DMS153 (cell line): ENCODE measurements at regions not wholly inside any gene's neighbourhood (a gene's known extent, or its start where the extent isn't known, plus 50 kb on each side); places are given as distances from the start of the nearest gene placed in this dataset.
"Not testable (repeated sequence)": the region's sequence is repeated elsewhere in the genome, so short reads cannot be mapped to it uniquely, and the experiment has no call there.

Experiments
- DNase-seq: peaks from one replicate; lab custom pipeline; 2025; lab: John Stamatoyannopoulos, UW

DNA sequence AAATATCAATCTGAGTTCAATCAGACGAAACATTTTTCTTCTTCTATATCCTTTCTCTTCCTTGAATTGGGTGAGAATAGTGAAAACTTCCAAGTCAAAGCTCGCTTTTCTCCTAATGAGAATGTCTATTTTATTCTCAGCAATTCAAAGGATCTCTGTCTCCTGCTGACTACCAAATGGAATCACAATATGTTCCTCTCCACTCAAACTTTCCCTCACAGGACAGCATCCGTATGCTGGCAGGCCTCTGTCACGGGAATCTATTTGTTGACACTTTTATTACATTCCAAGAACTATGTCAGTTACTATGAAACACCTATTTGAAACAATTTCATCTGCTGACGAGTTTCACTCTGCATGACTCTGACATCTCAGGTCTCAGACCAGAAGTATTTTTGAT is 1196.6 kb downstream of the CDH11 start:
- DNase-seq: no peak

DNA sequence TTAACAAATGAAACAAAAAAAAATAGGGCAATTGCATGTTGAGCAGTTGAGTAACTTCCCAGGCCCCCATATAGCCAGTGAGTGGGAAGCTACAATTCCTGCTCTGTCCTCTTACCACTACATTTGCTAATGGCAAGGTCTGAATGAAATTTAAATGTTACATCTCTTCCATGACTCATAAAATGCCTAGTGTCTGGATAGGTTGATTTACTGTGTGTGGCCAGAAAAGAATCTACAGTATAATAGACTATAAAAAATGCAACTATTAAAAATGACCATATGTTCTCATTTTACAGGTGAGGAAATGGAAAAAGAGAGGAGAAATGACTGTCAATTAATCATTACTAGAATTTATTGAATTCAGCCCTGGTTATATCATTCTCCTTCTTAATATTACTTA is 1199.3 kb downstream of the CDH11 start:
- DNase-seq: no peak

DNA sequence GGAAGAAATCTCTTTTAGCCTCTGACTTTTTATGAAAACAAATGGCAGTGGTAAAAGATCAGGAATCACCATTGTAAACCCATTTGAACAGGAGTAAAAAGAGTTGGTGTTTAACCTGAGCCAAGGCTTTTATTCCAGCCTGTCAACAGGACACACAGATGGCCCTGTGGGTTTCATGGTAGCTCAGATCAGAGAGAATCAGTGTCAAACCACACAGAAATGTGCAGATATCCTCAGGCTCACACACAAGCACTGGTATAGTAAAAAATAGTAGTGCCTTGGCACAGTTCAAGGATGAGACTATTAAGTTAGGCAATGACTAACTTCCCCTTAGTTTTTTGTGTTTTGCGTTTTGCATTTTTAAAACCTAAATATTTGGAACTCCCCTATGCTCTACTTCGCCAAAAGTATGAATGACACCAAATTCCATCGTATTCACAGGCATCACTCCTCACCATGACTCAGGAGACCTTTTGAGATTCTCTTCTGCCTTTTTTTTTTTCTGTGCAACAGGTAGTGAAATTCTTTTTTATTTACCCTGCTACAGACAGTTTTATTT is 1200.0 kb downstream of the CDH11 start:
- DNase-seq: no peak

DNA sequence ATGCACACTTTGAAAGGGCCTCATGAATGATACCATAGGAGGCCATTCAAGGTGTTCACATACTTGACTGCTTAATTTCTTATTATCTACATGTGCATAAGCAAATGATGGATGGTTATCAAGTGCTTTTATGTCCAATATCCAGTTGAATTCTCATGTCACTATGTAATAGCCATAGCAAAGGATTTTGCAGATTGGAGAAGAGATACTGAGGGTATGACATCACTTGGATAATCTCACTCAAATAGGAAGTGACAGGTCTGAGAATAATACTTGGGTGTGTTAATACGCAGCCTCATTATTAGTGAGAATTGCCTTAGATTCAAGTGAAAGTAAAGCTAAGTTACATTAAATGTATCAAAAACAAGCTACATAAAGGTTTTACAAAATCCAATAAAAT is 1208.6 kb downstream of the CDH11 start:
- DNase-seq: no peak

DNA sequence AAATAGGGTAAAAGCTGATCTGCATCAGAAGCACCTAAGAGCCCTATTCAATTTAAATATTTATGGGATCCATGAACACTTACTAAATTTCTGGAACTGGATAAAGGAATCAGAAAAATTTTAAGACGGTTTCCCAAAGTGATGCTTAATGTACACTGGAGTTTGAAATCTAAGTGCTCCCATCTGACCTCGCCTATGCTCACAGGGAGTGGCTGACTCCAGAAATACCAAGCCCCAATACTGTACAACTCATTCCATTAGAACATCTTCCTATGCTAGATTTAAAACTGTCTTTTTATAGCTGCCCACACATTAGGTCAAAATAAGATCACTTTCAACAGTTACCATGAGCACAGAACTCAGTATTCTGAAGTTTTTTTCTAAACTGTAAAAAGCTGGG is 1214.6 kb downstream of the CDH11 start:
- DNase-seq: no peak

DNA sequence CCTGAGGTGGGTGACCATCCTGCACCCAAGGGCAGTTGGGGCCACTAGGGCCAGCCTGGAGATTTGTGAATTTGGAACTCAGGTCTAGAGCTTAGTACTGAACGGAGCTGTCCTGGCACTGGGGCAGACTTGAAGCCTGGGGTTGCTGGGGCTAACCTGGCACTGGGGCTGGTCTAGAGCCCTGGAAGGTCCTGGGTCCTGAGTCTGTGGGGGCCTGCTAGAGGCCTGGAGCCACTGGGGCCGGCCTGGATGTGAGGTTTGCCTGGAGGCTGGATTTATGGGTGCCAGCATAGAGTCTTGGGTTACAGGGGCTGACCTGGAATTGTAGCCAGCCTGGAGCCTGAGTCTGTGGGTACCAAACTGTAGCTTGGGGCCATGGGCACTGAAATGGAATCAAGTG is 1216.9 kb downstream of the CDH11 start:
- no peak for DNase-seq

DNA sequence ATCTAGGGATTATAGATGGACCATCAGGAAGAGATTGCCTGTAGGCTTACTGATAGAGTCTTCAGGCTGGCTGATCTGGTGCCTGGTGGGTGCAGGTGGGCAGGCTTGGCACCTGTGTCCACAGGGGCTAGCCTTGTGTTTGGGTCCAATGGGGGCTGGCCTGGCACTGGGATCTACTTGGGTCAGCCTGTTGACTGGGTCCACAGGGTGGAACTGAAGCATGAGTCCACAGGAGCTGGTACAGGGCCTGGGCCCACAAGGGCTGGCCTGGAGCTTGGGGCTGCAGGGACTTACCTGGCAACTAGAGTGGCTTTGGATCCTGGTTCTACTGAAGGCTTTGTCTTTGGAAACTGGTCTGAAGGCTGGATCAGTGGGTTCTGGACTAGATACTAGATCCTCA is 1217.7 kb downstream of the CDH11 start:
- DNase-seq: no peak

DNA sequence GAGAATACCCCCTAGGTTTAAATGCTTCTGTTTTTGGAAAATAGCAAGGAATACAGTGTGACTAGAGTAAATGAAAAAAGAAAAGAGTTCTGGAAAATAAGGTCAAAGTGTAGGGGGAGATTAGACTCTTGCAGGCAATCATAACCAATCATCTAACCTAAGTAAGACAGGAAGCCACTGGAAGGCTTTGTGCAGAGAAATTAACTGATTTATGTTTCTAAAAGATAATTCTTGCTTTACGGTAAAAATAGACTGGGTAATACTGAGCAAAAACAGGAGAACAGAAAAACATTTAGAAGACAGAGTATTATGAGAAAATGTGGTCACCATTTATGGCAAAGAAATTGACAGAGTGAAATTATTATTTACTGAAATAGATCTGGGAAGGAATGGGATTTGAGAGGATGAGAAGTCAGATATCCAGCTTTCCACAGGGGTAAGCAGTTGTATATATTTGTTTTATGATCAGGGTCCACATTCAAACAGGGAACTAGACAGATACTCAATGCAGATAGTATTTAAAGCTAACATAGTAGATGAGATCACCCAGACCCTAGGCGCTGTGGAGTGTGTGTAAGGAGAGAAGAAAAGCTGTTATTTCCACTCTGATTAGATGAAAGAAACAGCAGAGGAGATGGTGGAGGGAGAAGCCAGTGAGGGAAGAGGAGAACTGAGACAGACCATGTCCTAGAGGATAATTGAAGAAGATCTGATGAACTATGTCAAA is 1225.3 kb downstream of the CDH11 start:
- DNase-seq: no peak

DNA sequence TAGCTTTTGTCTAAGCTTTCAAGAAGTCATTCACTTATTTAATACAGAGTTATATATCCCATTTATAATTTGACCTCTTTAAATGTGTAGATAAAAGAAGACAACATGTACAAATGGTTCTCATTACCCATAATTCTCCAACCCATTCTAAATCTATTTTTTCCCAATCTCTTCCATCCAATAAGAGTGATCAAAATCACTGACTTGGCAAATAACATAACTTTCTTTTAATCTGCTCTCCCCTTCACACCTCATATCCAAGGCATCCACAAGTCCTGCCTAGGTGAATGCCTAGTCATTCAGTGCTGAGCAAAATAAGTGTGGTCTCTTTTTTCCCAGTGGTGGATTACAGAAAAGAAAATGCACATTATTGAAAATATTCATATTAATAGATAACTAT is 1231.1 kb downstream of the CDH11 start:
- DNase-seq: no peak

DNA sequence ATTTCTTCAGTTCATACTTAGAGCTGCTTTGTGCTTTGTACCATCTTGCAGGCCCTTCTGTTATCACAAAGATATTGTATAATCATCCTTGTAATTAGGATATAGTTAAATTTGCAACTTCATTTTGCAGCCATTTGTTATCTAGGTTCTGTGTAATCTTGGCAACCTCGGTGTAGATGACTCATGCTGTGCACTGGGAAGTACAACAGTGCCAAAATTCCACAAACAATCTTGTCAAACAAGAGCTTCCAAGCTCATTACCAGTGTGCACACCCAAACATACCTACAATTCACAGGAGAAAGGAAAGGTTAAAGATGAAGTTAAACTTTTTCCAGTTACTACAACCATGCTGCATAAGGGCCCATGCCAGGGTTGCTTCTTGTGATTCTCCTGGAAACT is 1231.8 kb downstream of the CDH11 start:
- DNase-seq: no peak

DNA sequence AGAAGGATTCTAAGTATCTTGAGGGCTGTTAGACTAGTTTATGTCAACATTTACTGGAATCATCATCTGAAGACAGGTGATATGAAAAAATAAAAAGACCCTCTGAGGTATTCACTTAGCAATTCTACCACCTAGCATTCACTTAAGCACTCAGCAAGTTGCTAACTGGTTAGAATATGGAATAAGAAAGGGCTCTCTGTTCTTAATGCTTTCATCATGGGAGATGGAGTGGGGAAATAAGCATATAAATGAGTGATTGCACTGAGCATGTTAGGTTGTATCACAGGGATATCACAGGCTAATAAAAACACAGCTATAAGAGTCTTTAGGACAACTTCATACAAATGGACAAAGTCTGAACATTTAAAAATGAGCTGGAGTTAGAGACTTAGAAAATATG is 1238.8 kb downstream of the CDH11 start:
- no peak for DNase-seq

DNA sequence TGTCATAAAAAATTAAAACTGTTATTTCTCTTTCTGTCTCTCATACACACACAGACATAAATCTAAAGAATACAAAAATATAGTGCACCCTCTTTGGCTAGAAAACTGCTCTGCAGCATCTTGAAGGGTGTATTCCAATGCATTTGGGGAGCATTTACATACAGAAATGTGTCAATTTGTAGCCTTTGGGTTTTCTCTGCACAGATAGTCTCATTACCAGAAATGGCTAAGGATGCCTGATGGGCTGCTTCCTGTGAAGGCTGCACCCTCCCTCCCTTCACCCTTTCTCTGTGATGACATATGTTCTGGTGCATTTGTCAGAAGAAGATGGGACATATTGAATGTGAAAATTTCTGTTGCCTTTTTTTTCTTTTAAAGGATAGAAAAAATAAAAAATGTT is 1239.3 kb downstream of the CDH11 start:
- no peak for DNase-seq

DNA sequence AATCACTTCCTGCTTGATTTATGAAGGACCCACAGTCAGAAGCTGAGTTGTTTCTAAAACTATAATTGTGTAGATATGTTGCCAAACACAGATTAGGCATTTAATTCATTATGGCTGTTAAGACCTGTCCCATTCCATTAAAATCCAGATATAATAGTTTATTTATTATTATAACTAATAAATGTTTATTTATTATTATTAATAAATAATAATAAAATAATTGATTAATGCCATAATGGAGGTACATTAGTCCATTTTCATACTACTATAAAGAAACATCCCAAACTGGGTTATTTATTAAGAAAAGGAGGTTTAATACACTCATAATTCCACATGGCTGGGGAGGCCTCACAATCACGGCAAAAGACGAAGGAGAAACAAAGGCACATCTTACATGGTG is 1240.9 kb downstream of the CDH11 start:
- no peak for DNase-seq

DNA sequence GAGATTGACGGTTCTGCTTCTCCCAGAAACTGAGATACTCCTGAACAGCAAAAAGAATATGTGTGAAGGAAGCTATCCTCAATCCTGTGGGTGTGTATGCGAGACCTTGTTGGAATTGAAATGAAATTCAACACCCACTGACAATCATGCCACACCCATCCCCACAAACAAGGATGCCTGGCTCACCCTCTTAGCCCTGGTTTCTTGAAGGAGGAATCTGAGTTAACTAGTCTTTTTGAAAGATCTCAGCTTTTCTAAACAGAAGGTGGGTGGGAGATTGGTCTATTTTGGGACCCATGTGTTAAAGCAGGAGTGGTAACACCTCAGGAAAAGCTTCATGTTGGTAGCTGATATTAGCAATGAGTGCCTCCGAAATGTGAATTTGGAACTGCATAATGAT is 1244.5 kb downstream of the CDH11 start:
- no peak for DNase-seq

DNA sequence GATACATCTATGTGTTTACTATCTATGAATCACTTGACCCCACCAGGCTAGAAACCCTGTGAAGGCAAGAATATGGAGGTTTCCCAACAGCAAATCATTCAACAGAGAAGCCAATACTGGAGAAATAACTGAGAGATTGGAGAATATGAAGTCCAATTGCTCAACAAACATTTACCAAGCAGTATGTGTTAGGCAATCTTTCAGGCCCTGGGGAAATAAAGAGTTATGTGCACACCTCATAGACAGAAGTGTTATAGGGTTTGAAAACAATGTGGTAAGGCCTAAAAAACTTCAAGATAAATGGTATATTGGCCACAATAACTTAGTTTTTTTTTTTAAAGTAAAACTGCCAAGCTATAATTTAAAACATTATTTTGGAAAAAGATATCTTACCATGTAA is 1245.8 kb downstream of the CDH11 start:
- no peak for DNase-seq

DNA sequence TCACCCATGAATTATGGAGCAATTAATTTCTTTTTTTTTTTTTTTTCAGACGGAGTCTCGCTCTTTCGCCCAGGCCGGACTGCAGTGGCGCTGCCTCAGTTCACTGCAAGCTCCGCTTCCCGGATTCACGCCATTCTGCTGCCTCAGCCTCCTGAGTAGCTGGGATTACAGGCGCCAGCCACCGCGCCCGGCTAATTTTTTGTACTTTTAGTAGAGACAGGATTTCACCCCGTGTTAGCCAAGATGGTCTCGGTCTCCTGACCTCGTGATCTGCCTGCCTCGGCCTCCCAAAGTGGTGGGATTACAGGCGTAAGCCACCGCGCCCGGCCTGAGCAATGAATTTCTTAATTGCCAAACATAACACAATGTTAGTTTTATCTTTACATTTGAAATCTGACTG is 1261.2 kb downstream of the CDH11 start:
- not testable (repeated sequence) for DNase-seq

DNA sequence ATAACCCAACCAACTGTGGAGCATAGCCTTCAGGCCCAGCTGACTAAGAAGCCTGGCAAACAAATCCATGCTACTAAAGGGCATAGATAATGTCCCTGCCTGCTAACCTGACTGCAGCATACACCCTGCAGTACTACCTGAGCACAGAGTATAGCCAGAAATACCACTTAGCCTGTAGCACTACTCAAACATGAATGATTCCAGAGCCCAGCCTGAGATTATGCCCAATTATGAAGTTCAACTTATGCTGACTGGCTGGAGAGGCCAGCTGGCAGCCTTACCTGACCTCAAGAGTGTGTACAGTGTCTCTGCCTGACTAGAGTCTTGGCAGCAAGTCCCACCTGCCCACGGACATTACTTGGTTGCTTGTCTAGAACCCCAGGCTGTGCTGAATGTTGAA is 1265.3 kb downstream of the CDH11 start:
- no peak for DNase-seq

DNA sequence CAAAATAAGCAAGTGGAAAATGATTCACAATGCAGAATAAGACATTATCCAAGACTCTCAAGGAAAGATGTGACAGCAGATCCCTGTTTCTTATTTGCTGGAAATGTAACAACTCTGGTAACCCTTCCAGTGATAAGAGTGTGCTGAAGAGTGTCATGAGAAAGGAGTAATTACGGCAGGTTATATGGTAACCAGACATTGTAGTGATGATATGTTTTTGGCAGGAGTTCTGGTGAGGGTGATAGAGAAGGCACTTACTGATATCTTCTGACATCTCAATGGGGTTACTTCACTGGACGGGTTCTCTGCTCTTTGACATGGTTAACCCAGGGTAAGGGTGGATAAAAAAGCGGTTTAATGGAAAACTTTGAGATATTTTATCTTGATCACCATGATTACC is 1270.9 kb downstream of the CDH11 start:
- DNase-seq: no peak

DNA sequence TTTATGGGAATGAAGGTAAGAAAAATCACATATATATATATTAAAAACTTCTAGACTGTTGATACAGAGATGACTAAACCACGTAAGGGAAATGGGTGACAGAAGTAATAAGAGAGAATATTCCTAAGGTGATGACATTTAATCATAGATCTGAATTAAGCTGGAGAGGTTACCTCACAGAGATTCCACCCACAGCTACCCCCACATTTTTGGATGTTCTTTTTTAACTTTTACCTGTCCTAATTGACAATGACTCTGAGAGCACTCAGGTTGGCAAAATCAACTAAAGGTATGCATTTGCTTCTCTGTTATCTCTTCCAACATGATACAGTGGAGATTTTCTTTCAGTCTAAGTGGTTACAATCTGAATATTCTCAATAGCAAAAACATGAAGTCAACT is 1280.6 kb downstream of the CDH11 start:
- no peak for DNase-seq

DNA sequence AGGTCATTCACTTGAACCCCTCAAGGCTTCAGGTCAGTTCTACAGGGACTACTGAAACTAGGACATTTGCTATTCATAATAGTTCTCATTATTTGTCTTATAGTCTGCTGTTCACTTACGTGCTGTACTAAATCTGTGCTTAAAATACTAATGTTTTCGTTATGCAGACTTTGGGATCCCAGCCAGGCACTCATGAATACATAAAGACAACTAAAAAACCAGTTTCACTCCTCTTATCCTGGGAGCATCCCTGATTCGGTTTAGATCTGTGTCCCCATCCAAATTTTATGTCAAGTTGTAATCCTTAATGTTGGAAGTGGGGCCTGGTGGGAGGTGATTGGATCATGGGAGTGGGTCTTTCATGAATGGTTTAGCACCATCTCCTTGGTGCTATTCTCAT is 1291.8 kb downstream of the CDH11 start:
- no peak for DNase-seq

DNA sequence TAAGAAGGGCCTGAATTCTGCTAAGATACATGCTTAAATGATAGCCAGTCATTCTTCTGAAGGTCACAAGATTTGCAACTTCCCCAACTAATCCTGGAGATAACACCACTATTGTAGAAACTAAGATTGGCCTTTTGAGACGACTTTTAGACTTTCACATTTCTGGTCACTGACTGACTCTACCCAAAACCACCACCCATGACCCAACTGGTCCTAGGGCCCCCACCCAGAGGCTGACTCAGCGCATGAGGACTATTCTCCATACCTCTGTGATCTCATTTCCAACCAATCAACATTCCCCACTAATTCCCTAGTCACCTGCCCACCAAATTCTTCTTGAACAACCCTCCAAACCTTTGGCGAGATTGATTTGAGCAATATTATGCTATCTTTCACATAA is 1299.0 kb downstream of the CDH11 start:
- DNase-seq: no peak

DNA sequence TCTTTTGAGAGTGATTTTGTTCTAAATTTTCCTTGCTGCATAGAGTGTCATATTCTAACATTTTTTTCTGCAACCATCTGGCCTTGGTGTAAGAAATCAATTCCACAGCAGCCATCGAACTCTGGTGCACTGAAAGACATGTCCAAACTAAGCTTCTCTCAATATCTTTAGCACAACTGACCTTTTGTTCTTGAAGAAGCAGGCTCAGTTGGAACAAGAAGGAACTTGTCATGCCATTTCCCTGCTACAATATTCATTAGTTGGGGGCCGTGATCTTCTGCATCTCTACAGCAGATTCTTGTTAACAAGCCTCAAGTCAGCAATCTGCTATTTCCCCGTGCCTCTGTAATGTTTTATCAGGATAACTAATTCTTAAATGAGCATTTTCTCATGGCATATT is 1305.6 kb downstream of the CDH11 start:
- no peak for DNase-seq

DNA sequence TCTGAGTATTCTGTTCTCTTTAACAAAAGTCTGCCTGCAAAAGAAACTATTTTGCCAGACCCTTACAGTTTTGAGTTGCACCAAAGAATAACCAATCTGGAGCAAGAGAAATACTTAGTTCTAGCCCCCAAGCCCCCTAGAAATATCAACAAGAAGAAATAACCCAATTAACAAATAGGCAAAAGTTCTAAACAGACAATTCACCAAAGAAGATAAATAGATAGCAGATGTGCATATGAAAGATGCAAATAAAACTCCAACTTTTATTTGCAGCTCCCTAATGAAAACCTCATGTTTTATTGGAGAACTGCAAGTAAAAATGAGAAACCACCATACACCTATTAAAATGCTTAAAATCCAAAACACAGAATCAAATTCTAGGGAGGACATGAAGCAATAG is 1308.0 kb downstream of the CDH11 start:
- DNase-seq: no peak

DNA sequence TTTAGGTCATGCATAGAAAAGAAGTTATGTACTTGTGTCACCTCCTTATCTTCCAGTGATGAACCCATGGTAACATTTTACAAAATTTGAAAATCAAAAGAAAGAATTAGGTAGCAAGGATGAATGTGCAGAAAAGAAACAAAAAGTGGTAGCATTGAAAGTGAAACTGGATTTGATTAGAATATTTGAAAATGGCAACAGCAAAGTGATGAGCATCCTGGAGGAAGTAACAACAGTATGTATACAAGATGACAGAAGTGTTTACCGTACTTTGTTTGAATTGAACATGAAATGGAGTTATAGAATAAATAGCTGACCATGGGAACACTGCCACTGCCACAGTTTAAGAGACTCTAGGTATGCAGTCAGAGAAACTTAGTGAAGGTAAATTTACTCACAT is 1313.1 kb downstream of the CDH11 start:
- no peak for DNase-seq
